Stimulated activated CD4-positive, alpha-beta T cell treated with anti-CD3 and anti-CD28 coated beads, Interleukin-15, amount 100 ng/mL, for 24 hours (primary cell): ENCODE measurements at regions not wholly inside any gene's neighbourhood (a gene's known extent, or its start where the extent isn't known, plus 50 kb on each side); places are given as distances from the start of the nearest gene placed in this dataset.

Experiments used
- DNase-seq: peaks from one replicate; pipeline ENCODE4 v3.0.0-alpha.2; 2020

DNA sequence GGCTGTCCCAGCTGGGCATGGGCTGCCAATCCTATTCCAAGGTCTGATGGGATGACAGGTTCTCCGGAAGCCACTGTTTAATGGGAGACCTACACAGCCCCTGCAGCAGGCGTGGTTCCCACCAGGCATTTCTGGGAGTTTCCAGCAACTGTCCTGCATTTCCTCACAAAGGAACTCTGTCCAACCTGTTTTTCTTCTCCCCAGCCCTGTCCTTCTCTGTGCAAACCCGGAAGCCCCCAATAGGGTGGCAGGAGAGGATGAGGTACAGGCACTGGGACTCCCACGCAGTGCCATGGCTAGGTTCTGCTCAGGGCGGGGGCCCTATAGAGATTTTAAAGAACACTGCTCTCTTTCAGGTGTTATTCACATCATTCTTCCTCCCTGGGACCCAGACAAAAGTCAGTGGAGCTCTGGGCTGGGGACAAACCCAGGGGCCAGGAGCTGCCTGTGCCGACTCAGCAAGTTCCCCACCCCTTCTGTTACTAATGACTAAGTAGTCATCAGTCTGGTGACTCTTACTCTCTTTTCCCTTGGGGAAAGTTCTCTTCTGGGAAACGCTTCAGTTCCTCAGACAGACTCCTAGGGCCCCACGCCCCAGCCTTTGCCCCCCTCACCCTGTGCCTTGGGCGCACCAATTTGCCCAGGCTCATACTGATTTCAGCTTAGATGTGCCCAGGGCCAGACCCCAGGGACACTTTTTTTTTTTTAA is 97.7 kb downstream of the CD47 start:
- peak; percentile 22 for DNase-seq

DNA sequence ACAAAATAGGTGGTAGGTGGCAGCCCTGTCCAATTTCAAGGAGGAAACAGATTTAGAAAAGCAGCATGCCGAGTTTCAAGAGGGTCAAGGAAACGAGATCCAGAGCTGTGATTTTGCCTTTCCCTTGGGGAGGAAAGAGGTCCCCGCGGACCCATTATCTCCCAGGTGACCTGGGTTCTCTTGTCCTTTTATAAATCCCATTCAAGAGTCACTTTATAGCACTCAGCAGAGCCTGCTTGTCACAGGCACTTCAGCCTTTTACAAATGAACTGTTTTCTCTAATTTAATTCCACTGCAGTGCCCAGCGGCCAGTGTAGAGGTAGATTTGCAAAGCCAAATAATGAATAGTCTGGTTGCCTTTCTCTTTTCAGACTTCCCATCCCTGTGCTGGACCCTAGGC is 99.9 kb downstream of the CD47 start:
- DNase-seq: no peak

DNA sequence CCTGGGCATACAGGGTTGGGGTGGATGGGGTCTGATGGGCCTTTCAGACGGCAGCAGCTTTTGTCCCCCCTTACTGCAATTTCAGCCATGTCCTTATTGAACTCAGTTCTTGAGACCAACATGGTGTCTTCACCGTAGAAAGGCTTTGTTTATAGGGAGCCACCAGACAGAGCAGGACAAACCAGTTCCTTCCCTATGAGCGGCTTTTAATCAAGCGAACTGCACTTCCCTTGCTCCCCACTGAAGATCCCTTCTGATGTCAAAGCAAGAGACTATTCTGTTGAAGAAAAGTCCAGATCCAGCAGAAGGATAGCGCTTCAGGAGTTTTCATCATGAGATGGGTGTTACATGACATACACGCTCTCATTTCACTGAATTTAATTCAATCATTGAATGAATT is 100.4 kb downstream of the CD47 start:
- no peak for DNase-seq

GRCh38 chr3:107989661-107990060 is 101.2 kb downstream of the CD47 start:
- DNase-seq: no peak

GRCh38 chr3:107988460-107989175 is 102.2 kb downstream of the CD47 start:
- no peak for DNase-seq

DNA sequence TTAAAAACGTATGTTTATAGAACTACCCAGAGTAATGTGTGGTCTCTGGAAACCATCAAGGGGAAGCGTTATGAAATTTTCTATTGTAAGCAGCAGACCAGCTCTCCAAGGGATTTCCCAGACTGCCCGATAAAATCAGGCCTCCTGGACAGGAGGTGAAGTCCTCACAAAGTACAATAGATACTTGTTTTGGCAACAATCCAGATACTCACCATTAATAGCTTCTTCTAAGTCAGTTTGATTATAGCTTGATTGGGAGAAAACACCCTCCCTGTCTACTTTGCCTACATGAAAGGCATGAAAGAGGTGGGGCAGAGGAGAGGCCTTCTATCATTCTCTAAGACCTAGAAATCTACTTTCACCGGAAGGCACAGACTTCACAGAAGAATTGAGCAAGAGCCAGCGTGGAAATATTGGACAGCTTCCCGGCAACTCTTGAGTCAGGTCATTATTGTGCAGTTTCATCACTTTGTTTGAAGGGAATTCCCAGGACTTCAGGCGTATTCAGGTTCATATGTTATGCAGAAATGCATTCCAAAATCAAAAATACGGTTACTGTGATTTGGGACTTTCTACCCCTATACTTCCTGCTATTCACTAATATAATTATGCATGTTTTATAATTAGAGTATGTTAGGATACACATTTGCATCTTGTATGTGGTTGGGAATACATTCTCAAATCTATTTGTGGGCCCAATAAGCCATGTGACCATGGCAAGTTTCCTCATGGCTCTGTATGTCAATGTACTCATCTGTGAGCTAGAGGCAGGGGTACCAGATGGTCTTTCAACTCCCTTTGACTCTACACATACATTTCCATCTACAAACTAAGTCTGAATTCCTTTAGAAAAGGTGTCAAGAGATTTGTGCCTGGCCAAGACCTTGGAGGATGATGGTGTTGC is 103.5 kb downstream of the CD47 start:
- DNase-seq: no peak

DNA sequence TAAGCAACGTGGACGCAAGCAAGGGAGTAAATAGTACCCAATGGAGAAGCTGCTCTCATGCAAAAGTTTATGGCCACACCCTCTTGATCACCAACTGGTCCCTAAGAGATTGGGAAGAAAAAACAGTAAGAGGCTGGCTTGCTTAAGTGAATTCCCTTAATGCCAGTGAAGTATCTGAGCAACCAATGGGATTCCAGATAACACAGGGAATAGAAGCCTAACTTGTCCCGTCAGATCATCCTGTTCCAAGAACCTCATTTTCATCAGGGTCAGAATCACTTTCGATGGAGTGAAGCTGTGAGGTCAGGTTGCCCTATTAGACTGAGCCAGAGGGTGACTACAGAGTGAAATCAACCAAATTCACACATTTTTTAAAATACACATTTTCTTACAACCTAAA is 104.3 kb downstream of the CD47 start:
- DNase-seq: no peak

DNA sequence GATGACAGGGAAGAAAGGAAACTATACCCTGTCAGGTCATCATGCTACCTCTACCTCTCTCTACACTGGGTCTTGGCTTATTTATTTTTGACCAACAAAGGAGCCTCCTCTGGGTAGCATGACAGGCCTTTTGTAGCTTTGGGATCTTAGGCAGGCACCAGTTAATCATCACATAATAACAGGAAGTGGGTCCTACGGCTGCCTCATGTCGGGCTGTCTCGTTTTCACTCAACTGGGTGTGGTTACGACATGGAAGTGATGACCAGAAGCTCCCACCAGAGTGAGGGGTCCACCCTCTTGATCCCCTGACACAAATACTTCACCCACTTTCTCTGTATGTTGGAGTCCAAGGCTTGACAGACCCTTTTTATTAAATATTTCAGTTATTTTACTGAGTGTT is 105.3 kb downstream of the CD47 start:
- DNase-seq: peak; percentile 55

- DNase-seq: no peak
These were observed 107.6 kb downstream of the CD47 start for GRCh38 chr3:107983247-107983646.

- DNase-seq: no peak
These were observed 108.7 kb downstream of the CD47 start for GRCh38 chr3:107982165-107982564.

- no peak for DNase-seq
These were observed 109.2 kb downstream of the CD47 start for GRCh38 chr3:107981471-107982111.

GRCh38 chr3:107979538-107979937 is 111.3 kb downstream of the CD47 start:
- DNase-seq: no peak

DNA sequence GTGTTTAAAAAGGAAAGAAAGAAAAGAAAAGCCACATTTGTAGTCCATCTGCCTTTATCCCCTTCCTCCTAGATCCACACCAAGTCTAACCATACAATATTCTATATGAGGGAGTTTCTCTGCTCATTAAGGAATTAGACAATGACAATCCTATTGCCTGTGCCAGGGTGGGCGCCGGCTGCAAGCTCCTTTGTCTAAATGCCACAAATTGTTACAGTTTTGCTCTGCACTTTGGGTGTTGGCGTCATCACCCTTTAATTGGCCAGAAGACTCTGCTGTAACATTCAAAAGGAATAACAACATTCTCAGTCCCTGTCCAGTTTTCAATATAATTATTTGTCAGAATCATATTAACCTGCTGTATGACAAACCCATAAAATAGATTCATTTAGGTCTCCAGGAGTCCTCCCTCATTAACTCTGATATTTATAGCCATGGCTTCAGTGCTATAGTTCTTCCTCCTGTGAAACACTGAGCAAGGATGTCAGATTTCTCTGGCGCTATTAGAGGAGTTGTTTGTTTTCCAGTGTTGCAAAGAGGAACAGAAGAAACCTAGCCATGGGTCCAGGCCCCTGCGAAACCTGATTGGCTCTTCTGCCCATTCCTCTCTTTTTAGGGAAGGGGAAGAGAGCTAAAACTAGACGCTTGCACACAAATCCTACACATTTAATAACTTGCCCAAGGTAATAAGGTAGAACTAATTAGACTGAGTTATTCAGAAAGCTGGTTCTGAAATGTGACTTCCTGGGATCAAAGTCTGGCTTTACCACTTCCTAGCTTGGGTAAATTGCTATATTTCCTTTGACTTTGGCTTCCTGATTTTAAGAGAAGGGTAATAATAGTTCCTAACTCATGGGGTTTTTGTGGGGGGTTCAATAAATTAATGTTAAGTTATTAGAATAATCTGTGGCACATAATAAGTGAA is 112.4 kb downstream of the CD47 start:
- DNase-seq: no peak

GRCh38 chr3:107977221-107978130 is 113.4 kb downstream of the CD47 start:
- no peak for DNase-seq

DNA sequence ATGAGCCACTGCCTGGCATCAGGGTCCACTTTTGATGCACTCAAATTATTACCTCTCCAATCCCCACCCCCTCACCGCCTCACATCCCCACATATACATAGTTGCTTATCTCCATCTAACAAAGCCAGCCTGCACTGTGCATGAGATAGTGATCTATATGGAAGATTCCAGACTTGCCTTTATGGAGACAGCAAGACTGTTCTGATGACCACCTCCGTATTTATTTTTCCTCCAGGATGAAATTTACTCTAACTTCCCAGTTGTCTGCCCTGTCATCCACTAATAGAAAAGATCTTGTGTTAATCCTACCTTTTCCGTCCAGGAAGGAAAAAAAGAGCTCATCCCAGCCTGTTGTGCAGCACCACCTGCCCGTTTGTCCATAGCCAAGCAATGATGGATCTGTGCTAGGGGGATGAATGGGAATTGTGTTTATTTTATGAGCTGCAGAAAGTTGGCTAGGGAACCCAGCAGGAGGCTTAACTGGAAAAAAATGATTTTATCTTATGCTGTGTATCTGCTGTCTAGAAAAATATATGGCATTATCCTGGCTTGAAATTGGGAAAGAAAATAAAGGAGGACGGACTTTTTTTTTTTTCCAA is 114.5 kb downstream of the CD47 start:
- no peak for DNase-seq

GRCh38 chr3:107975529-107976201 is 115.2 kb downstream of the CD47 start:
- DNase-seq: no peak

- DNase-seq: no peak
These were observed 116.9 kb downstream of the CD47 start for GRCh38 chr3:107973961-107974360.

DNA sequence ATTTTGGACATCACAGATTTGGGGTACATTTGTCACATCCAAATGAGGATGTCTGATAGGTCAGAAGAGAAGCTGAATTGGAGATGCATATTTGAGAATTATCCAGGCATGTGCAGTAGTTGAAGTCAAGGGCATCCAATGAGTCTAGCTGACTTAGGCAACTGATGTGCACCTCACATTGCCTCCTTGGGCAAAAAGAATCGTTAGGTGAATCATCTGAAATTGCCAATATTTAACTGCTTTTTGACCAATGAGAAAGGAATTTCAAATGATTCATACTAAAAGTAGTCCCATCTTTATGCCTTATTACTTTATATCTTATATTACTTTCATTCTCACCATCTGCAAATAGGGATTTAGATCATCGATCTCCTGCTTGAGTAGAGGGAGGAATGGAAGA is 117.7 kb downstream of the CD47 start:
- no peak for DNase-seq

- no peak for DNase-seq
These were observed 119.7 kb downstream of the CD47 start for GRCh38 chr3:107970993-107971580.
